CD4-positive, alpha-beta T cell (primary cell): ENCODE measurements at regions not wholly inside any gene's neighbourhood (a gene's known extent, or its start where the extent isn't known, plus 50 kb on each side); places are given as distances from the start of the nearest gene placed in this dataset.

Experiments
- ATAC-seq: fragments of 200-7000 bp; cut with Tn5 transposase; one replicate; pipeline ENCODE4 v1.10.0; 2022; ENCODE audit warnings: mild to moderate bottlenecking; ENCODE audit not compliant: poor library complexity
- CTCF ChIA-PET: fragments of 350-600 bp; sonication (Branson Sonifier 250); formaldehyde crosslinking; loops from one replicate; lab custom pipeline; 2021; ENCODE audit warnings: antibody characterized with exemption, inconsistent platforms; lab: Charles Lee
- POLR2A ChIA-PET: fragments of 350-600 bp; sonication (Branson Sonifier 250); formaldehyde crosslinking; loops from one replicate; lab custom pipeline; 2021; ENCODE audit warnings: antibody characterized with exemption, inconsistent platforms; lab: Charles Lee
- DNase-seq, 14 experiments: peaks; one replicate each; pipeline ENCODE4 v3.0.0-alpha.2; 2013 to 2020; ENCODE audit warnings: mixed read lengths in 2 of 14
- H3K27ac ChIP-seq, 2 donors: one replicate each; pipeline versions ENCODE4 v1.5.1 to v1.7.0; 2013; ENCODE audit warnings: low read length in 2 of 2, low read depth in 1 of 2, mild to moderate bottlenecking in 1 of 2
- H3K27me3 ChIP-seq, 2 experiments: 1 replicate in 1 of 2; 2 replicates in 1 of 2; pipeline versions ENCODE4 v1.6.1 to v1.7.0; 2013; ENCODE audit warnings: low read length in 2 of 2, control low read depth in 1 of 2, mild to moderate bottlenecking in 1 of 2, moderate library complexity in 1 of 2; ENCODE audit not compliant: insufficient read depth in 2 of 2, control insufficient read depth in 1 of 2
- H3K36me3 ChIP-seq: one replicate; pipeline ENCODE4 v1.6.1; 2013; ENCODE audit warnings: low read length, control low read depth; ENCODE audit not compliant: insufficient read depth
- H3K4me1 ChIP-seq: one replicate; pipeline ENCODE4 v1.6.1; 2013; ENCODE audit warnings: low read length, control low read depth; ENCODE audit not compliant: insufficient read depth
- H3K4me3 ChIP-seq: one replicate; pipeline ENCODE4 v1.5.1; 2013; ENCODE audit warnings: mild to moderate bottlenecking, low read length, moderate library complexity
- H3K9me3 ChIP-seq, 2 experiments: 1 replicate in 1 of 2; 2 replicates in 1 of 2; pipeline versions ENCODE4 v1.6.1 to v1.7.0; 2013; ENCODE audit warnings: low read length in 2 of 2, mild to moderate bottlenecking in 2 of 2, control low read depth in 1 of 2, moderate library complexity in 1 of 2; ENCODE audit not compliant: control insufficient read depth in 1 of 2, insufficient read depth in 1 of 2
- H3K27ac Mint-ChIP-seq: one replicate; pipeline ENCODE4 v1.8.0; 2020; ENCODE audit warnings: mixed read lengths
- H3K27me3 Mint-ChIP-seq: one replicate; pipeline ENCODE4 v1.8.0; 2021; ENCODE audit warnings: mixed read lengths
- H3K36me3 Mint-ChIP-seq: one replicate; pipeline ENCODE4 v1.8.0; 2021; ENCODE audit warnings: low read depth, mixed read lengths
- H3K4me1 Mint-ChIP-seq: one replicate; pipeline ENCODE4 v1.8.0; 2021; ENCODE audit warnings: low read depth, mixed read lengths
- H3K4me3 Mint-ChIP-seq: one replicate; pipeline ENCODE4 v1.8.0; 2020; ENCODE audit warnings: mild to moderate bottlenecking, mixed read lengths
- H3K9me3 Mint-ChIP-seq: one replicate; pipeline ENCODE4 v1.8.0; 2020; ENCODE audit warnings: mixed read lengths
- CTCF ChIP-seq: fragments of 200-600 bp; IDR thresholded peaks from one replicate; pipeline ENCODE4 v1.8.0; 2022; ENCODE audit warnings: antibody characterized with exemption, mild to moderate bottlenecking
- intact Hi-C, 2 experiments: fragments of 100-400 bp; cut with DNase I in 1 of 2; cut with micrococcal nuclease in 1 of 2; formaldehyde crosslinking; loops; one replicate each; pipeline versions ENCODE4 v1.15.1 to v1.9.0; 2023 to 2025; cut with DNase I, micrococcal nuclease

GRCh38 chr4:14827111-14827510 is 175.2 kb upstream of the CPEB2 start:
- H3K27me3 Mint-ChIP-seq = peaks cover 30% of the 10 kb centered on the region
- H3K27ac ChIP-seq = no peak overlapping the region
- H3K4me3 Mint-ChIP-seq = no peak overlapping the region
- H3K4me1 ChIP-seq = no peaks in the 10 kb centered on the region
- no peaks in the 10 kb centered on the region for H3K4me1 Mint-ChIP-seq
- no peak for DNase-seq
- no peak for TF ChIP-seq CTCF
- no peaks in the 10 kb centered on the region for H3K9me3 ChIP-seq
- no peaks in the 10 kb centered on the region for H3K27me3 ChIP-seq
- no peak overlapping the region for H3K27ac Mint-ChIP-seq
- ChIA-PET POLR2A (no interaction called here), CTCF (no interaction called here)
- intact Hi-C loops = no loop called here
- H3K36me3 ChIP-seq = no peaks in the 10 kb centered on the region
- no peaks in the 10 kb centered on the region for H3K36me3 Mint-ChIP-seq
- no peak for ATAC-seq
- no peaks in the 10 kb centered on the region for H3K9me3 Mint-ChIP-seq
- H3K4me3 ChIP-seq = no peak overlapping the region

- Mint-ChIP-seq H3K4me1 (no peaks in the 10 kb centered on the region), H3K36me3 (no peaks in the 10 kb centered on the region), H3K4me3 (no peak overlapping the region), H3K9me3 (no peaks in the 10 kb centered on the region), H3K27ac (no peak overlapping the region), H3K27me3 (peaks cover 13% of the 10 kb centered on the region)
- TF ChIP-seq CTCF = no peak
- no peaks in the 10 kb centered on the region for H3K9me3 ChIP-seq
- H3K4me3 ChIP-seq = no peak overlapping the region
- intact Hi-C loops = no loop called here
- ChIA-PET POLR2A (no interaction called here), CTCF (no interaction called here)
- H3K27me3 ChIP-seq = no peaks in the 10 kb centered on the region
- no peaks in the 10 kb centered on the region for H3K4me1 ChIP-seq
- no peak overlapping the region for H3K27ac ChIP-seq
- DNase-seq (no peak), ATAC-seq (no peak)
- no peaks in the 10 kb centered on the region for H3K36me3 ChIP-seq
These were observed 172.5 kb upstream of the CPEB2 start for GRCh38 chr4:14829795-14830194.

- Mint-ChIP-seq H3K27ac (no peak overlapping the region), H3K9me3 (no peaks in the 10 kb centered on the region), H3K27me3 (peaks cover 5% of the 10 kb centered on the region), H3K36me3 (no peaks in the 10 kb centered on the region), H3K4me1 (no peaks in the 10 kb centered on the region), H3K4me3 (no peak overlapping the region)
- no peak for ATAC-seq
- no peak for TF ChIP-seq CTCF
- DNase-seq = no peak
- POLR2A ChIA-PET = no interaction called here
- Histone ChIP-seq H3K4me3 (no peak overlapping the region), H3K4me1 (no peaks in the 10 kb centered on the region), H3K36me3 (no peaks in the 10 kb centered on the region), H3K27ac (no peak overlapping the region), H3K27me3 (no peaks in the 10 kb centered on the region), H3K9me3 (no peaks in the 10 kb centered on the region)
- intact Hi-C loops = no loop called here
- CTCF ChIA-PET = no interaction called here
These were observed 170.9 kb upstream of the CPEB2 start for GRCh38 chr4:14831416-14831815.
